AG04449 (cell line): ENCODE measurements at regions not wholly inside any gene's neighbourhood (a gene's known extent, or its start where the extent isn't known, plus 50 kb on each side); places are given as distances from the start of the nearest gene placed in this dataset.
"Not testable (repeated sequence)": the region's sequence is repeated elsewhere in the genome, so short reads cannot be mapped to it uniquely, and the experiment has no call there.

Experiments used
- CTCF ChIA-PET: fragments of 350-600 bp; formaldehyde crosslinking; extraction: SDS; loops from one replicate; lab custom pipeline; 2021; ENCODE audit warnings: antibody characterized with exemption; lab: Yijun Ruan, JAX
- POLR2A ChIA-PET: fragments of 400-600, 350-600 bp; formaldehyde crosslinking; extraction: SDS; loops from one replicate; lab custom pipeline; 2020; ENCODE audit warnings: antibody characterized with exemption, inconsistent platforms; lab: Yijun Ruan, JAX
- DNase-seq: peaks from one replicate; pipeline ENCODE4 v3.0.0-alpha.2; 2010; ENCODE audit warnings: low read depth, low spot score
- H3K4me3 ChIP-seq: 2 replicates; pipeline ENCODE4 v1.5.1; 2011; ENCODE audit warnings: low read depth, mild to moderate bottlenecking, control low read depth, low read length
- TF ChIP-seq, protein P1 (sequence below): IDR thresholded peaks from one replicate; pipeline ENCODE4 v1.5.1; 2011; ENCODE audit warnings: mild to moderate bottlenecking, moderate library complexity, low read length, control low read depth, inconsistent platforms; ENCODE audit not compliant: insufficient read depth; ENCODE audit errors: missing control alignments

DNA sequence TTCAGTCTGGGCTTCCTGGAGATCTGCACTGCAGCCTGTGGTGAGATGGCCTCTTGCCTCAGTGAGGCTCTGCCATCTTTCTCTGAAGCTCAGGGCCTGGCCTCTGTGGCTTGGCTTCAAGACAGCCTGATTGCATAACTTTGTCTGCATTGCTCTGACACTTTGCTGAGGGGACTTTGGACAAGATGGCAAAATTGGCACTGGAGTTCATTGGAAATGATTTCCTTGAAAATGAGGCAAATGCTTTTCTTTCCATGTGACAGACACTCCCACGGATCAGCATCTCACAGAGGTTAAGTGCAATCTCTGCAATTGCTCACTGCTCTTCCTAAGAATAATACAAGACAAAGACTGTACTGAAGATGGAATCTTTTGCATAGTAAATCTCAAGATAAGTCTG lies 166.8 kb downstream of the KCNS3 start:
- TF ChIP-seq, protein P1, sequence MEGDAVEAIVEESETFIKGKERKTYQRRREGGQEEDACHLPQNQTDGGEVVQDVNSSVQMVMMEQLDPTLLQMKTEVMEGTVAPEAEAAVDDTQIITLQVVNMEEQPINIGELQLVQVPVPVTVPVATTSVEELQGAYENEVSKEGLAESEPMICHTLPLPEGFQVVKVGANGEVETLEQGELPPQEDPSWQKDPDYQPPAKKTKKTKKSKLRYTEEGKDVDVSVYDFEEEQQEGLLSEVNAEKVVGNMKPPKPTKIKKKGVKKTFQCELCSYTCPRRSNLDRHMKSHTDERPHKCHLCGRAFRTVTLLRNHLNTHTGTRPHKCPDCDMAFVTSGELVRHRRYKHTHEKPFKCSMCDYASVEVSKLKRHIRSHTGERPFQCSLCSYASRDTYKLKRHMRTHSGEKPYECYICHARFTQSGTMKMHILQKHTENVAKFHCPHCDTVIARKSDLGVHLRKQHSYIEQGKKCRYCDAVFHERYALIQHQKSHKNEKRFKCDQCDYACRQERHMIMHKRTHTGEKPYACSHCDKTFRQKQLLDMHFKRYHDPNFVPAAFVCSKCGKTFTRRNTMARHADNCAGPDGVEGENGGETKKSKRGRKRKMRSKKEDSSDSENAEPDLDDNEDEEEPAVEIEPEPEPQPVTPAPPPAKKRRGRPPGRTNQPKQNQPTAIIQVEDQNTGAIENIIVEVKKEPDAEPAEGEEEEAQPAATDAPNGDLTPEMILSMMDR: no peak
- no peak for DNase-seq
- ChIA-PET POLR2A (no interaction called here), CTCF (no interaction called here)
- H3K4me3 ChIP-seq: no peak overlapping the region

- H3K4me3 ChIP-seq, CTCF ChIA-PET, DNase-seq, POLR2A ChIA-PET: not testable (repeated sequence)
Measured at GRCh38 chr2:18017381-18017780, 138.9 kb downstream of the KCNS3 start.

DNA sequence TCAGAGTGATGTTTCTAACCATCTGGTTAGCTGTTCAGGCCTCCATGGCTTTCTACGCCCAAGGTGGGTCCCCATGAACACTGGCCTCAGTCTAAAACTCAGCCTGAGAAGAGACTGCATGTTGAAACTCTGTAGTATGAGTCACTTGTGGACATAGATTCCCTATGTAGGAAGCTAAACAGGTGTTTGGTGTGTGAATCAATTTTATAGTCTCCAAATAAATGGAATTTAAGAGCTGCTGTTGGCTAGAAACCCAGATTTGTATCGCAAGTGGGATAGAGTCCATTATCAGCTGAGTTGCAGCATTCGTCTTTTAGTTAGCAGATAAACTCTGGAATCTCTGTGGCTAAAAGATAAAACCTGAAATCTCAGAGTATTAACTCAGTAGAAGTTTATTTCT lies 131.4 kb downstream of the KCNS3 start:
- DNase-seq: no peak
- TF ChIP-seq, protein P1: no peak
- ChIA-PET POLR2A (no interaction called here), CTCF (interaction anchor here (1.1 kb wide), 1 partner anchor 11 kb away, joined by 3 read pairs; no protein-coding TSS in a partner anchor)
- H3K4me3 ChIP-seq: no peak overlapping the region

- H3K4me3 ChIP-seq: no peak overlapping the region
- TF ChIP-seq, protein P1: no peak
- CTCF ChIA-PET: no interaction called here
- no peak for DNase-seq
- POLR2A ChIA-PET: no interaction called here
Measured at GRCh38 chr2:18005411-18005810, 126.9 kb downstream of the KCNS3 start.

DNA sequence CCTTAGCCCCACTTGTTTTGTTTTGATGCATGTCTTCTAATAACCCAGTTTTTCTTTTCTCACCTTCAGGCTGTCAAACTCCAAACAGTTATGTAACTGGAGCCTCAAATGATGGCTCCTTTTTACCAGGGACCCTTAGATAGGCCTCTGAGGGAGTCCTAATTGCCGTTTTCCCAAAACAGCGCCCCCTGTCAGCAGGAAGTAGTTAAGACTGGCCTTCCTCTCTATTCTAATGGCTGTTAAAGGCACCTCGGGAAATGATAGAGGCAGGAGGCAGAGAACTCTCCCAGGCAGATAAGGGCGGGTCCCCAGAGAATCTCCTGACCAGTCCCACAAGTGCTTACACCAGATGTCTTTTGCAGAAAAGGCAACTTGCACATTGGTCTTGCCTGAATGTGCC lies 123.2 kb downstream of the KCNS3 start:
- H3K4me3 ChIP-seq: no peak overlapping the region
- TF ChIP-seq, protein P1: no peak
- no peak for DNase-seq
- CTCF ChIA-PET: no interaction called here
- POLR2A ChIA-PET: no interaction called here

GRCh38 chr2:17996978-17997377 lies 118.5 kb downstream of the KCNS3 start:
- H3K4me3 ChIP-seq: no peak overlapping the region
- TF ChIP-seq, protein P1: no peak
- DNase-seq: no peak
- ChIA-PET CTCF (interaction anchor here (1.4 kb wide), 1 partner anchor 61 kb away, joined by 3 read pairs; no protein-coding TSS in a partner anchor), POLR2A (no interaction called here)

DNA sequence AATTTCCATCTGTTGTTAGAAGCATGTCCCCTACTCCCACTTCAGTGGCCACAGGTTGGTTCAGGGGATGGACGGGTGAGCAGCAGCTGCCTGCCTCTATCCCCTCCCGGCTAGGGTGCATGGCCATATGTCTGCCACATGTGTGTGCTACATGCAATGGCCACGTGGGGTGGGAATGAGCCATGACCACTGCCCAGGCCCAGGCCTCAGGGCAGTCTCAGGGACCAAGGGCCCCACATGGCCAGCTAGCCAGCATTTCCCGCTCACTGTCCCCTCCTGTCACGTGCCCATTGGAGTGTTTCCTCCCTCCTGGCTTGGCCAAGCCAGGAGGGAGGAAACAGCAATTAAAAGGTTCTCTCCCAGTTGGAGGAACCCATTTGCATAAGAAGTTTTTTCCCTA lies 117.1 kb downstream of the KCNS3 start:
- CTCF ChIA-PET: no interaction called here
- TF ChIP-seq, protein P1: no peak
- no peak for DNase-seq
- POLR2A ChIA-PET: no interaction called here
- H3K4me3 ChIP-seq: no peak overlapping the region
